ENCODE measurements at regions not wholly inside any gene's neighbourhood (a gene's known extent, or its start where the extent isn't known, plus 50 kb on each side); places are given as distances from the start of the nearest gene placed in this dataset.

GRCh38 chr9:90983394-90983793 is 181.8 kb downstream of the SYK start:
- TF ChIP-seq CTCF (IDR thresholded peaks at IDR 0.05 in 8 of 11, conservative IDR thresholded peaks at IDR 0.05 in 3 of 11): no peak
- no peak for TF ChIP-seq POLR2AphosphoS5 (IDR thresholded peaks at IDR 0.05)
- TF ChIP-seq POLR2A (IDR thresholded peaks at IDR 0.05): no peak
